Neutrophil (primary cell): ENCODE measurements at regions not wholly inside any gene's neighbourhood (a gene's known extent, or its start where the extent isn't known, plus 50 kb on each side); places are given as distances from the start of the nearest gene placed in this dataset.

ENCODE experiments used
- H3K27ac ChIP-seq: fragments of 200-600 bp; sonication (generic); 2 replicates; pipeline ENCODE4 v1.5.1; 2016; ENCODE audit warnings: mild to moderate bottlenecking, moderate library complexity
- H3K27me3 ChIP-seq: fragments of 200-600 bp; sonication (generic); 2 replicates; pipeline ENCODE4 v1.6.0; 2016; ENCODE audit warnings: mild to moderate bottlenecking
- H3K36me3 ChIP-seq: fragments of 200-600 bp; sonication (generic); 2 replicates; pipeline ENCODE4 v1.5.1; 2017
- H3K4me1 ChIP-seq, 2 experiments: fragments of 200-600 bp in 1 of 2; sonication (generic) in 1 of 2; 1 replicate in 1 of 2; 2 replicates in 1 of 2; pipeline versions ENCODE4 v1.5.1 to v1.6.1; 2013 to 2016; ENCODE audit warnings: low read depth in 1 of 2, low read length in 1 of 2, mild to moderate bottlenecking in 1 of 2, moderate library complexity in 1 of 2; ENCODE audit not compliant: control insufficient read depth in 1 of 2, insufficient read depth in 1 of 2
- H3K4me3 ChIP-seq, 2 experiments: fragments of 200-600 bp in 1 of 2; sonication (generic) in 1 of 2; 1 replicate in 1 of 2; 2 replicates in 1 of 2; pipeline ENCODE4 v1.5.1; 2013 to 2016; ENCODE audit warnings: low read depth in 1 of 2, low read length in 1 of 2, mild to moderate bottlenecking in 1 of 2, moderate library complexity in 1 of 2
- H3K9me3 ChIP-seq: fragments of 200-600 bp; sonication (generic); 2 replicates; pipeline ENCODE4 v1.5.1; 2016
- TF ChIP-seq, protein P1 (sequence below): fragments of 200-600 bp; sonication (generic); IDR thresholded peaks from 2 replicates; pipeline ENCODE4 v1.5.1; 2016; ENCODE audit warnings: antibody characterized with exemption

- TF ChIP-seq, protein P1, sequence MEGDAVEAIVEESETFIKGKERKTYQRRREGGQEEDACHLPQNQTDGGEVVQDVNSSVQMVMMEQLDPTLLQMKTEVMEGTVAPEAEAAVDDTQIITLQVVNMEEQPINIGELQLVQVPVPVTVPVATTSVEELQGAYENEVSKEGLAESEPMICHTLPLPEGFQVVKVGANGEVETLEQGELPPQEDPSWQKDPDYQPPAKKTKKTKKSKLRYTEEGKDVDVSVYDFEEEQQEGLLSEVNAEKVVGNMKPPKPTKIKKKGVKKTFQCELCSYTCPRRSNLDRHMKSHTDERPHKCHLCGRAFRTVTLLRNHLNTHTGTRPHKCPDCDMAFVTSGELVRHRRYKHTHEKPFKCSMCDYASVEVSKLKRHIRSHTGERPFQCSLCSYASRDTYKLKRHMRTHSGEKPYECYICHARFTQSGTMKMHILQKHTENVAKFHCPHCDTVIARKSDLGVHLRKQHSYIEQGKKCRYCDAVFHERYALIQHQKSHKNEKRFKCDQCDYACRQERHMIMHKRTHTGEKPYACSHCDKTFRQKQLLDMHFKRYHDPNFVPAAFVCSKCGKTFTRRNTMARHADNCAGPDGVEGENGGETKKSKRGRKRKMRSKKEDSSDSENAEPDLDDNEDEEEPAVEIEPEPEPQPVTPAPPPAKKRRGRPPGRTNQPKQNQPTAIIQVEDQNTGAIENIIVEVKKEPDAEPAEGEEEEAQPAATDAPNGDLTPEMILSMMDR, result no peak
- no peaks in the 10 kb centered on the region for H3K27me3 ChIP-seq
- H3K36me3 ChIP-seq, result no peaks in the 10 kb centered on the region
Measured at GRCh38 chr4:159682996-159683395, 580.1 kb downstream of the RAPGEF2 start.

DNA sequence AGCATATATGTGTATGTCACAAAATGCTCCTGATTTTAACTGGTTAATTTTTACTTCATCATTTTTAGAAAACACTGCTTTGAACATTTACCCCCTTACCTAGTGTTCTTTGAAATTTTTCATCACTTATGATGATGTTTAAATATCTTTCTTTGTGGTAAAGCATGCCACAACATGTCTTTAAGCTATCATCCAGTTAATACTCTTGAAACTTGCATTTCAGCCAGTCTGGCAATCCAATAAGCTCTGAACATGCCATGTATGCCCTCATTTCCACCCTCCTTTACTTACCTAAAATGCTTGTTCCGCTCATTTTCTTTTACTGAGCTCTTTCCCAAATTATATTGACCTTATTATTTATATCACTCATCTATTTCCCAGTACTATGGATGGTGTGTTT is 581.2 kb downstream of the RAPGEF2 start:
- Histone ChIP-seq H3K4me3 (no peak overlapping the region), H3K9me3 (no peaks in the 10 kb centered on the region), H3K4me1 (no peaks in the 10 kb centered on the region), H3K27me3 (no peaks in the 10 kb centered on the region), H3K36me3 (no peaks in the 10 kb centered on the region), H3K27ac (no peak overlapping the region)
- TF ChIP-seq, protein P1, result no peak

More at GRCh38 chr4:159682996-159683395, 580.1 kb downstream of the RAPGEF2 start:
- no peaks in the 10 kb centered on the region for H3K4me1 ChIP-seq
- no peak overlapping the region for H3K4me3 ChIP-seq
- H3K27ac ChIP-seq, result no peak overlapping the region
- H3K9me3 ChIP-seq, result no peaks in the 10 kb centered on the region

DNA sequence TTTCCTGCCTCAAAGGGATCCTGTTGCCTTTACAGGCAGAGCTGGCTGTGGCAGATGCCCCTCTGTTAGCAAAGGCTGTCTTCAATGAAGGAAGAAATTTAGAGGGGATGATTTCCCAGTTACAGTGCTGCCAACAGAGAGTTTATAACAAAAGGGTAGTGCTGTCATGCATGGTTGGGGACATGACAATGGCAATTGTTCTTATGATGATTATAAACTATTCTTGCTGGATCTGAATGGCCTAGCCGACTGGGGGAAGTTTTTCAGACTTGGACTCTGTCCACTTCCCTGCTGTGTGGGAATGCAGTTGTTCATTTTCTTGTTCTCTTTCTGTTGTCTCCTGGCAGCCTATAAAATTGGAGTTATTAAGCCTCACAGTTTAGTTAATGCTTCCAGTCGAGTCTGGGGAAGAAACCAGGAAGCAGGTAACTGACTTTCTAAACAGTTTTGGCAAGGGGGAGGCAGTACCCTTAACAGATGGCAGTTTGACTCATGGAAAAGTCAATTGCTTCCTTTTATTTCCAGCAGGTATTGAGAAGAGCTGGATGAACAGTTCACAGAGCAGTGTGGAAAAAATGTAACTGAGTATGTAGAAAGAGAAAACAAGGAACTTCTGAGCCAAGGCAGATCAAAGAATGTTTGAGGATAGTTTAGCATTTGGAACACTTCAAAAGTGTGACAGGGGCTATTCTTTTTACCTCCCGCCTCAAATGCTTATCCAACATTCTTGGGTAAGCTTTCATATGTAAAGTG is 582.6 kb downstream of the RAPGEF2 start:
- Histone ChIP-seq H3K27me3 (no peaks in the 10 kb centered on the region), H3K36me3 (no peaks in the 10 kb centered on the region), H3K9me3 (no peaks in the 10 kb centered on the region), H3K27ac (no peak overlapping the region), H3K4me1 (no peaks in the 10 kb centered on the region), H3K4me3 (no peak overlapping the region)
- TF ChIP-seq, protein P1, result no peak

GRCh38 chr4:159689526-159689925 is 586.6 kb downstream of the RAPGEF2 start:
- no peak overlapping the region for H3K4me3 ChIP-seq
- TF ChIP-seq, protein P1, result no peak
- H3K27ac ChIP-seq, result no peak overlapping the region
- H3K36me3 ChIP-seq, result no peaks in the 10 kb centered on the region
- H3K4me1 ChIP-seq, result no peaks in the 10 kb centered on the region
- H3K9me3 ChIP-seq, result no peaks in the 10 kb centered on the region
- H3K27me3 ChIP-seq, result no peaks in the 10 kb centered on the region

DNA sequence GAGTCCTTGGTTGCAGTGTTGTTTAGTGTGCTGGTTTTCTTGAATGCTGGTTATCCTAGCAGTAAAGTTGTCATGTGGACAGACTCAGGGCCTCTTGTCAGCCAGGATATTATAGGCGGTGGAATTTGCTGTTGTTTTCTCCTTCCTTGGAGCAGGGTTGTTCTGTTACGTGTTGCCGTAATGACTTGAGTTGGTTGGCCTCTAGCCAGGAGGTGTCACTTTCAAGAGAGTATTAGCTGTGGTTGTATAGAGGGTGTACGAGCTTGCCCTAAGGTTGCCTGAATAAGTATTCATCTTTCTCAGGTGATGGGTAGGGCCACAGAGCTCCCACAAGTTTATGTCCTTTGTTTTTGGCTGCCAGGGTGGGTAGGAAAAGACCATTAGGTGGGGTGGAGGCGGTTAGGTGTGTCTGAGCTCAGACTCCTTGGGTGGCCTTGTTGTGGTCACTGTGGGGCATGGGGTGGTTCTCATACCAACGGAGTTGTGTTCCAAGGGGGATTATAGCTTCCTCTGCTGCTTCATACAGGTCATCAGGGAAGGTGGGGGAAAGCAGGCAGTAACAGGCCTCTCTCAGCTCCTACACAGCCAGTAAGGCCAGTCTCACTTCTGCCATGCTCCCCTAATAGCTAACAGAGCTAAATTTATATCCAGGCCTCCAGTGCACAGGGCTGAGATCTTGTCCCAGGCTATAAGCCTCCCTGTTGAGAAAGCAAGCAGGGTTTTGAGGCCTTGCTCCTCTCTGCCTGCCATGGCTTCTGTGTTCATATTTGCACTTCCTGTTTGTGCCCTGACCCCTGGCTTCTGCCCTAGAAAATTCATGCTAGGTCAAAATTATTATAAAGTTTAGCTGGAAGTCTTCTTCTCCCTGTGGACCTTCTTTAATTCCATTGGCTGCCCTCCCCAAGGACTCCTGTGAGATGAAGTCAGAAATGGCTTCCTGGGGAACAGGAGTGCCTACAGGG is 594.7 kb downstream of the RAPGEF2 start:
- Histone ChIP-seq H3K36me3 (no peaks in the 10 kb centered on the region), H3K9me3 (no peaks in the 10 kb centered on the region), H3K4me3 (no peak overlapping the region), H3K27ac (no peak overlapping the region), H3K27me3 (no peaks in the 10 kb centered on the region), H3K4me1 (no peaks in the 10 kb centered on the region)
- TF ChIP-seq, protein P1, result no peak
